Upper lobe of right lung (tissue), 1 donor: ENCODE measurements at regions not wholly inside any gene's neighbourhood (a gene's known extent, or its start where the extent isn't known, plus 50 kb on each side); places are given as distances from the start of the nearest gene placed in this dataset.
A peak's percentile ranks its signal among the peaks of the same experiment; 100 is the strongest.

Experiments used
- ATAC-seq: fragments of 200-7000 bp; cut with Tn5 transposase; one replicate; pipeline ENCODE4 v1.9.1; 2020; ENCODE audit warnings: mild to moderate bottlenecking, moderate library complexity
- DNase-seq: peaks from one replicate; pipeline ENCODE4 v3.0.0-alpha.2; 2020
- H3K27ac ChIP-seq: fragments of 200-600 bp; one replicate; pipeline ENCODE4 v1.8.0; 2022
- H3K27me3 ChIP-seq: fragments of 200-600 bp; one replicate; pipeline ENCODE4 v1.8.0; 2022; ENCODE audit warnings: mild to moderate bottlenecking
- H3K36me3 ChIP-seq: fragments of 200-600 bp; one replicate; pipeline ENCODE4 v1.8.0; 2022
- H3K4me1 ChIP-seq: fragments of 200-600 bp; one replicate; pipeline ENCODE4 v1.8.0; 2022
- H3K4me3 ChIP-seq: fragments of 200-600 bp; one replicate; pipeline ENCODE4 v1.8.0; 2022; ENCODE audit warnings: mild to moderate bottlenecking
- H3K9me3 ChIP-seq: fragments of 200-600 bp; one replicate; pipeline ENCODE4 v1.8.0; 2022
- intact Hi-C: fragments of 100-400 bp; cut with DNase I; formaldehyde crosslinking; loops from one replicate; pipeline ENCODE4 v1.11.0; 2022
- TF ChIP-seq, protein P1 (sequence below): fragments of 200-600 bp; IDR thresholded peaks from one replicate; pipeline ENCODE4 v1.8.0; 2022; ENCODE audit warnings: antibody characterized with exemption
- donor health status: DM: no; HTN: yes; CAD: no; lungs with severe emphysema.

DNA sequence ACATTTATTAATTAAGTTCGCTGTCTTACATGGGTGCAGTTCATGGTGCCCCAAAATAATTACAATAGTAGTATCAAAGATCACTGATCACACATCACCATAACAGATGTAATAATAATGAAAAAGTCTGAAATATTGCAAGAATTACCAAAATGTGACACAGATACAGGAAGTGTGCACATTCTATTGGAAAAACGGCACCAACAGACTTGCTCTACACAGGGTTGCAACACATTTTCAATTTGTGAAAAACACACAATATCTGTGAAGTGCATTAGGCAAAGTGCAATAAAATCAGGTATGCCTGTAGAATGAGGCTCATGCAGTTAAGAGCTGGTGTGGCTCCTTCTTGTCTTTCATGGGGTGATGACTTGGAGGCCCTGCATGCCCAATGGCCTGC is 265.8 kb downstream of the RPLP1 start:
- intact Hi-C loops = no loop called here
- H3K9me3 ChIP-seq = no peaks in the 10 kb centered on the region
- no peak overlapping the region for H3K4me3 ChIP-seq
- H3K4me1 ChIP-seq = peaks cover 21% of the 10 kb centered on the region
- ATAC-seq = no peak
- H3K27me3 ChIP-seq = no peaks in the 10 kb centered on the region
- H3K36me3 ChIP-seq = no peaks in the 10 kb centered on the region
- TF ChIP-seq, protein P1, sequence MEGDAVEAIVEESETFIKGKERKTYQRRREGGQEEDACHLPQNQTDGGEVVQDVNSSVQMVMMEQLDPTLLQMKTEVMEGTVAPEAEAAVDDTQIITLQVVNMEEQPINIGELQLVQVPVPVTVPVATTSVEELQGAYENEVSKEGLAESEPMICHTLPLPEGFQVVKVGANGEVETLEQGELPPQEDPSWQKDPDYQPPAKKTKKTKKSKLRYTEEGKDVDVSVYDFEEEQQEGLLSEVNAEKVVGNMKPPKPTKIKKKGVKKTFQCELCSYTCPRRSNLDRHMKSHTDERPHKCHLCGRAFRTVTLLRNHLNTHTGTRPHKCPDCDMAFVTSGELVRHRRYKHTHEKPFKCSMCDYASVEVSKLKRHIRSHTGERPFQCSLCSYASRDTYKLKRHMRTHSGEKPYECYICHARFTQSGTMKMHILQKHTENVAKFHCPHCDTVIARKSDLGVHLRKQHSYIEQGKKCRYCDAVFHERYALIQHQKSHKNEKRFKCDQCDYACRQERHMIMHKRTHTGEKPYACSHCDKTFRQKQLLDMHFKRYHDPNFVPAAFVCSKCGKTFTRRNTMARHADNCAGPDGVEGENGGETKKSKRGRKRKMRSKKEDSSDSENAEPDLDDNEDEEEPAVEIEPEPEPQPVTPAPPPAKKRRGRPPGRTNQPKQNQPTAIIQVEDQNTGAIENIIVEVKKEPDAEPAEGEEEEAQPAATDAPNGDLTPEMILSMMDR = no peak
- DNase-seq = no peak
- peak overlapping the region; percentile 24 for H3K27ac ChIP-seq

DNA sequence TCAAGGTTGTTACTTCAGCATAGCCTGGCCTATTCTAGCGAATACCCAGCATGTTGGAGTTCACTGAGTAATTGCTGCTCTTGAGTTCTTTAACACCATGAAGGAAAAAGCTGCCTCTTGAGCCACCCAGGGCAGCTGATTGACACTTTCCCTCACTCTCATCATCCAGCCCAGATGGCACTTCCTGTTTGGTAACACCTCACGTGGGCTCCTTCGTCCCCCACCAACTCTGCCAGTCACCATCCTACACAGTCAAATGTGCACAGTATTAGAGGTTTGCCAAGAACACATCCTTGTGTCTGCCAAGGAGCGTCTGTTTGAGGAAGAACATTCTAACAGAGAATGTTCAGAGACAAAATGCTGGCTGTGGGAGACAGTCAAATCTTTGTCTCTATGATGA is 266.3 kb downstream of the RPLP1 start:
- DNase-seq (peak; percentile 66), ATAC-seq (peak; percentile 83)
- Histone ChIP-seq H3K9me3 (no peaks in the 10 kb centered on the region), H3K4me3 (no peak overlapping the region), H3K27ac (peak overlapping the region; percentile 24), H3K36me3 (no peaks in the 10 kb centered on the region), H3K27me3 (no peaks in the 10 kb centered on the region), H3K4me1 (peaks cover 21% of the 10 kb centered on the region)
- intact Hi-C loops = no loop called here
- TF ChIP-seq, protein P1 = no peak

DNA sequence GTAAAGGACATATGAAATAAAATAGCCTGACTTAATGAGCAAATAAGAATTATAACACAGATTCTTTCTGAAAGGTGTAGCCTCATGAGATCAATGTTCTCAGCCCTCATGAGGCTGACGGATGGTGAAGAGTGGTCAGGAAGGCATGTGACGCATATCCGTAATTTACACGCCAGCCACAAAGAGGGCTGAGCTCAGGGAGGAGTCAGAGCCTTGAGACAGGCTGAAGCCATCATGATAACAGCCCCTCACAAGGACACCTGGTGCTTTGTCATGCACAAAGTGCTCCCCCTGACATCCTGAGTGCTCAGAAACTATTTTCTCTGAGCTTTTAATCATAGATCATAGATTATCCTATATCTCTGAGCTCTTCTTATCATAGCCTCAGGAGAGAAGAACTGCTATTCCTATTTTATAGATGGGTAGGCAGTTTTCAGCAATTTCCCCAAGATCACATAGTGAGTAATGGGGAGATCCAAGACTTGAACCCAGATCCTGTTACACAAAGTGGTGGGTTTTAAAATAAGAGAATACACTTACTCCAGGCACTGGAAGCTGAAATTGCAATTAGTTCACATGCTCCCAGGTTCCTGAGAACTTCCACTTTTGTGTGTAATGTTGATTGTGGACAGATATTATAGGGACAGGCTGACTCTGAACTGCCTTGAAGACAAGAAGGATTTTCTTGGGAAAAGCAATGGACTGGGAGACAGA is 267.1 kb downstream of the RPLP1 start:
- H3K27ac ChIP-seq = peak overlapping the region; percentile 42
- no peak overlapping the region for H3K4me3 ChIP-seq
- ATAC-seq = peak; percentile 73

DNA sequence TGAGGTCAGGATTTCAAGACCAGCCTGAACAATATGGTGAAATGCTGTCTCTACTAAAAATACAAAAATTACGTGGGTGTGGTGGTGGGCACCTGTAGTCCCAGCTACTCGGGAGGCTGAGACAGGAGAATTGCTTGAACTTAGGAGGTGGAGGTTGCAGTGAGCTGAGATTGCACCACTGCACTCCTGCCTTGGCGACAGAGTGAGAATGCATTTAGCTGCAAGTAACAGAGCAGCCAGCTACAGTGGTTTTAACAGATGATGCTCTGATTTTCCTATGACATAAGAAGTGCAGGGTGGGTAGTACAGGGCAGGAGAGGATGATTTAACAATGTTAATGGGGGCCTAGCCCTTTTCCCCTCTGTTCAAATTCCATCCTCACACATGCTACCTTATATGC is 267.9 kb downstream of the RPLP1 start:
- intact Hi-C loops = no loop called here
- H3K4me3 ChIP-seq = no peak overlapping the region
- TF ChIP-seq, protein P1 = no peak
- peaks cover 19% of the 10 kb centered on the region for H3K4me1 ChIP-seq
- ATAC-seq = no peak
- no peak overlapping the region for H3K27ac ChIP-seq
- H3K36me3 ChIP-seq = no peaks in the 10 kb centered on the region
- no peaks in the 10 kb centered on the region for H3K9me3 ChIP-seq
- no peak for DNase-seq
- H3K27me3 ChIP-seq = no peaks in the 10 kb centered on the region

More for the DNA sequence above, 267.1 kb downstream of the RPLP1 start:
- Histone ChIP-seq H3K27me3 (no peaks in the 10 kb centered on the region), H3K4me1 (peaks cover 20% of the 10 kb centered on the region), H3K36me3 (no peaks in the 10 kb centered on the region), H3K9me3 (no peaks in the 10 kb centered on the region)
- no peak for DNase-seq
- intact Hi-C loops = no loop called here
- TF ChIP-seq, protein P1 = no peak

DNA sequence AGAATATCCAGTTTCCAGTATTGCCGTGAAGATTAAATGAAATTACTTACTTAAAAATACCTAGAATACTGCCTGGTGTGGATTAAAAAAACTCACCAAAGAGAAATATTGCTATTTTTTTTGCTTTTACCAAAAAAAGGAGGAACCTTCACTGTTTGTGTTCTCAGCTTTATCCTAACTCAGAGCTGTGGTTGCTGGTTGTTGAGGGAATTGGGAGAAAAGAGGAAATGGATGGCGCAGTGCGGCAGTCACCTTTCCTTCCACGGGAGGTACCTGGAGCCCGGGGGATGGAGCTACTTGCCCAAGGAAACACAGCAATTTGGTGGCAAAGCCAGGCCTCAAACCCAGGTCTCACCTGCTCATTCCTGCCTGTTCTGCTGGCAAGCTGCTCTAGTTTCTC is 270.3 kb downstream of the RPLP1 start:
- H3K4me1 ChIP-seq = peaks cover 22% of the 10 kb centered on the region
- TF ChIP-seq, protein P1 = no peak
- ATAC-seq (no peak), DNase-seq (no peak)
- H3K27me3 ChIP-seq = no peaks in the 10 kb centered on the region
- no peak overlapping the region for H3K4me3 ChIP-seq
- intact Hi-C loops = no loop called here
- H3K36me3 ChIP-seq = no peaks in the 10 kb centered on the region
- no peak overlapping the region for H3K27ac ChIP-seq
- H3K9me3 ChIP-seq = no peaks in the 10 kb centered on the region
